HG03439 (cell line): ENCODE measurements at regions not wholly inside any gene's neighbourhood (a gene's known extent, or its start where the extent isn't known, plus 50 kb on each side); places are given as distances from the start of the nearest gene placed in this dataset.

ENCODE experiments used
- ATAC-seq: cut with Tn5 transposase; IDR thresholded peaks from one replicate; pipeline ENCODE4 v1.9.1; 2021; ENCODE audit warnings: mild to moderate bottlenecking, moderate library complexity; ENCODE audit not compliant: unreplicated experiment

DNA sequence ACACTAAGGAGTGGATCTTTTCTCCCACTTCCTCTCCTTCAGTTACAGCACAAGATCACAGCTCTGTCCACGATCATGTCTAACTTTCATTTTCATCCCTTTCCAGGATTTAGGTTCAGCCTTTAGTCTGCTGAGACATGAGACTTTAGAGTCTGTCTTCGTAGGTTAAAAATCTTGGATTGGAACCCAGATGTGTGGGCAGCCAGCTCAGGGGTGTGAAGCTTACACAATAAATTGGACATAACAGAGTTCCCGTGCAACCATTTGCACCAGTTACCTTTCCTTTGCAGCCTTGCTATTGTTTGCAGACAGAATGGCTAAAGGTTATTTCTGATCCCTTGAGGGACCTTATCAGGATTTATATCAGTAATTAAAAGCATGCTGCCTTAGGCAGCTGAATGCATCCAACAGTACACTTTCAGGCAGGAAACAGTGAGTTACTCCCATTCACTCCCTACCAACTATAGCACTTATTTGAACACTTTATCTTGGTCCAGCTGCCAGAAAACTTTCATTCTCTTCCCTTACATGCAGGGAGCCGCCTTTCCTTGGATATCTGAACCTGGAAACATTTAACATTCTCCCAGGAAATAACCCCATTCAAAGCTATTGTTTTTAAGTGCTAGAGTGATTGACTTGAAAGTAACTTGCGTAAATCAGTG, 87.3 kb downstream of the TMEM100 start:
- ATAC-seq, result no peak

DNA sequence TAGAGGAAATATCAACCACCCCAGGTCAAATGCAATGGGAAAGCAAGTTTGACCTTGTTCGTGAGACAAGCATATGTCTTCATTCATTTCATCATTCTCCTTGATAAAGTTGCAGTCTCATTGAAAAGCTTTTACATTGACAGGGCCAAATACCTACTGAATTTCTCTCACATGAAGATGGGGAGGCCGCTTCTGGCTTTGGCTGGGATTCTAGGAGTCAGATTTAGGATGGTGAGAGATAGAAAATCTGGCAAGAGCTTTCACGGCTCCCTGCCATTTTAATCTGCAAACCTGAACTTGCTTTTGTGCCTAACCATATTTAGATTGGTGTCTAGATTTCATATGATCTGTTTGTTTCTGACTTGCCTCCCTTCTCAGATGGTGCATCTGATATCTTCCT, 88.0 kb downstream of the TMEM100 start:
- ATAC-seq, result no peak

DNA sequence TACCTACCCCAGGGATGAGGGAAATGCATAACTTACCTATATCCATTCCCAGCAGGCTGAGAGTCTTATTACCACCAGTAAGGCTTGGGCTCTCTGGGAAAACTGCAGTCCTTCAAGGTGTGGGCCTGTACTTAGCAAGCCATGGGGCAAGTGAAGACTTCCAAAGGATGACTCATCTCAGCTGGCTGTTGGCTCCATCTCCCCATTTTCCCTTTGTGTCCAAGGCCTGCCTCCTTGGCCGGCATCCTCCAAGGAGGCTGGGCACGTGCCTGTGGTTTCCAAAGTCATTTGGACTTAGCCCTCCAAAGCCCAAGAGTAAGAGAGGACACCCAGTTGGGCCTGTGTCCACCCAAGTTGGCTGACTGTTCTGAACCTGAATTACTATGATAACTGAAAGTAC, 89.8 kb downstream of the TMEM100 start:
- no peak for ATAC-seq

DNA sequence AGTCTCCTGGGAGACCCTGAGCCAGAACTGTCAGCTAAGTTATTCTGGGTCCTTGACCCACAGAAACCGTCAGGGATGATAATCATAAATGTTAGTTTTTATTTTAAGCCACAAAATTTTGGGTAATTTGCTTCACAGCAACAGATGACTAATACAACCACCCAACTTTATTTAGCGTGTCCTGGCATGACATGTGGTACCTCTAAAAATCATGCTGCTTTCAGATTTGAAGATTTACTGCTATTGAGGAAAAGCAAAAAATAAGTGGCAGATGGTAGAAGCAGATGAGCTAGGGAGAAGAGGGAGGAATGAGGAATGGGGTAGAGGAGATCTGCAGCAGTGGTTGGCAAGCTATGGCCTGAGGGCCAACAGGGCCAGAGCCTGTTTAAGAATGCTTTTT, 90.4 kb downstream of the TMEM100 start:
- ATAC-seq, result no peak

DNA sequence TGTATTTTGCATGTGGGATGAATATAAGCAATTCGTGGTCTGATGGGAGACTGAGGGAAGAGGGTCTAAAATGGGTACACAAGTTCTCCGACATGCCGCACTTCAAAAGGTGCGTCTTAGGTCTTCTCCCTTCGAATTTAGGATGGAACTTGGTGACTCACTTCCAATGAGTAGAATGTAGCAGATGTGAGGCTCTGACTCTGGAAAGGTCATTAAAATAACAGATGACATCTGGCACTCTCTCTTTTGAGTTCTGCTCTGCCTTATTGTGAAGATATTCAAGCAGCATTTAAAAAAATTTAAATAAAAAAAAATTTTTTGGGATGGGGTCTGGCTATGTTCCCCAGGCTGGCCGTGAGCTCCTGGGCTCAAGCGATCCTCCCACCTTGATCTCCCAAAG, 92.7 kb downstream of the TMEM100 start:
- no peak for ATAC-seq

DNA sequence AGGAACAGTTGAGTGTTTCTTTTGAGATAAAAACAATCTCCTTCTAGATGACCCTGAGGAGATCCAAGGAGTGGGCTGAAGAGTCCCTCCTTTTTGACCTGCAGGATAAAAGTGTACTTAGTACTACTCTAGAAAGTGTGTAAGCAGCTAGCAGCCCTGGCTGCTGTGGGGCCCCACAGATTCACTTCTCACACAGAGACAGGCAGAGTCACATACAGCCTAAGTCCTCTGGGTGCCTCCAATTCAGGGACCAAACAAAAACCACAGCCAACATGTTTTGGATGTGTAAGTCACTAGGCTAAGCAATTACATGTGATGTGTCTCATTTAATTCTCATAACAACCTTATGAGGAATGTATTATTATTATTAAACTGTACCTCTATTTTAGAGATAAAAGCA, 97.1 kb downstream of the TMEM100 start:
- ATAC-seq, result peak; percentile 75

DNA sequence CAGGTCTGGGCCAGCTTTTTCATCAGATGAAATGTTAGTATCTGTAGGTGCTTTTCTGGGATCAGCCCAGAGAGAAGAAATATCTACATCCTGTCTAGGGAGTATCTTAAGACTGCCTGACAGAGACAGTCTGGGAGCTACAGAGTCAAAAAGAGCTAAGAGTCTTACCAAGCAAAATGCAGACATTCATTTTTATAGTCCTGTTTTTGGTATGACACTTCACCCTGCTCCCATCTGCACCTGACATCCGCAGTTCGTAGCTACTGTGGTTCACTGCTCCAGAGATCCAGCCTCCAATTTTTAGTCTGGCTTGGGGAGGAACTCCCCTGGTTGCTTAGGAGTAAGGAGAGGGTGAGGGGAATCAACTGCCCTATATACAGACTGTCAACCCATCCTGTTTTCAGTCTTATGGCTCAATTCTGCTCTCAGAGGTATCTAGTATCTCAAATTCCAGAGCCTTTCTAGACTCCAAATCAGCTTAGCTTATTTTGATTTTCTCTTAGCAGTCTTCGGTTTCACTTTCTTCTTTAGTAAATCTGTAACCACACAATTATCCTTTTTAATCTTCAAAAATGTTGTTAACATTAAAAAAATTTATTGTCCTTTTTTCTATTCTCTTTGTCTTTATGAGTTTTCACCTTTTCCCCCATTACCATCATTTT, 97.8 kb downstream of the TMEM100 start:
- ATAC-seq, result peak; percentile 62

DNA sequence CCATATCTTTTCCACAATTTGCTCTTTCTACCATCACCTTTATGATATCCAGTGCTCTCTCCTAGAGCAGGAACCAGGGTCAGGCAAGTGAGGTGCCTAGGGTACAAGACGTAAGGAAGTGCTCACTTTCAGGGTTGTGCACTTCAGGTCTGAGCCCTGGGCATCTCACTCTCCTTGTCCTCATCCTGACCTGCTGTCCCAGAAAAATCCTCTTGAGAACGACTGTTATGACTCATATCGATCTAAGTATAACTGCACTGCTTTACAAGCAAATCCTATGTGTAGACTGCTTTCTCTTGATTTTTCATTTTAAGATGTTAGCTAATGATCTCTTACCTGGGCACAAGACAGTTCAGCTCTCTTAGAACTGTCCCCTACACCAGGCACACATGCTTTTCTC, 100.1 kb downstream of the TMEM100 start:
- no peak for ATAC-seq

DNA sequence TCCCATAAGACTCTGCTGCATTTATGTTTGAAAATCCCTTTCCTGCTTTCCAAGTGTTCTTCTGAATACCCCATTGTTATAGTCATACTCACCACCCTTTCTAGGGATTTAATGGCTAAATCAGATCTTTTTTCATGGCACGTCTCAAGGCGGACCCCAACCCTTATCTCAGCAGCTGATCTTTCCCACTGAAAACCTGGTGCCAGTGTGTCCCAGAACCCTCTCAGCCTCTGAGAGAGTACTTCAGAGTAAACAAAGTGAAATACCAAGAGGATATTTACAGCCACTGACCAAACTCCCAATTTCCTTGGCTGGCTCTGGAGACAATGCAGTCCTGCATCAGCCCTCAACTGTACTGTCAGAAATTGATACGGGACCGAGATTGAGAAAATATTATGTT, 101.7 kb downstream of the TMEM100 start:
- ATAC-seq, result no peak

DNA sequence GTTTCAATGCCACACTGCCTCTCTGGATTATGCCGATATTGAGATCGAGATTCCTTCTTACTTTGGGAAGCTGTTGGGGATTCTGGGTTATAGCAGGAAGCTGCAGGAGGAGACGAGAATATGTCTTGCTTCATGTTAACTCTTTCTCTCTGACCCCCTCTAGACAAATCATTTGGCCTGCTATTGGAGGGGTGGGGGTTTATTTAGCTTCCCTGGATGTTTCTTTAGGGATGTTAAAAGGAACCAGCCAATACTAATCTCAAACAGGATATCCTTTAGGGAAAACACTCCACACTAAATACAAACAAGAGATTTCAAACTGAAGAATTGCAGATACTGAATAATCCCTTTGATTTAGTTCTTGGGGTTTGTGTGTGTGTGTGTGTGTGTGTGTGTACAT, 102.6 kb downstream of the TMEM100 start:
- no peak for ATAC-seq

DNA sequence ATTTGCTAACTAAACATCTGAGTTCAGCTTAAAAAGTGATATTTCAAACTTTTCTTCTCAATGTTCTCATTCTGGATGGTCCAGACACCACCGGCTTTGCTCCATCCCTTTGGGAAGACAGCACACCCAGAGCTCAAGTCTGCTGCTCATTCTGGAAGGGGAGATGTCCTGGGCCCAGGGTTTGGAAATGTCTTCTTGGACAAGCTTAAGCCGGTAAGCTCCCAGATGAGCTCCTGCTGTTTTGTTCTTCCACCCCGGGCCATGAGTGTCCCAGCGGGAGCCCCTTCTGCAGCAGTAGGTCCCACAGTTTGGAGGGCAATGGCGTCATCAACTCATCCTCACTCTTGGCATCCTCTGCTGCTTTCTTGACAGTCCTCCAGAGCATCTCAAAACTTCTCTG, 105.2 kb downstream of the TMEM100 start:
- no peak for ATAC-seq

DNA sequence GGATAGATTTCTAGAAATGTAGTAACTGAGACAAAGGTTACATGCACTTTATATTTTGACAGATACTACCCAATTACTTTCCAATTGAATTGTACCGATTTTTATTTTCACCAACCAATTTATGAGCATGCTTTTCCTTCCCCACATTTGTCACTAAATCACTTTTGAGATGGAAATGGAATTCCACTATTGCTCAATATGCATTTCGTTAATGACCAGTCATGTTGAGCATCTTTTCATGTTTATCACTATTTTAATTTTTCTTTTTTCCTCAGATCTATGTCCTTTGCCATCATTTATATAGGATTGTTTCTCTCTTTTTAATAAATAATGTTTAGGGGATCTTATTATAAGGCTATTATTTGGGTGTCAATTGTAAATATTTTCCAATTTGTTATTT, 102.8 kb upstream of the SMIM36 start:
- no peak for ATAC-seq

DNA sequence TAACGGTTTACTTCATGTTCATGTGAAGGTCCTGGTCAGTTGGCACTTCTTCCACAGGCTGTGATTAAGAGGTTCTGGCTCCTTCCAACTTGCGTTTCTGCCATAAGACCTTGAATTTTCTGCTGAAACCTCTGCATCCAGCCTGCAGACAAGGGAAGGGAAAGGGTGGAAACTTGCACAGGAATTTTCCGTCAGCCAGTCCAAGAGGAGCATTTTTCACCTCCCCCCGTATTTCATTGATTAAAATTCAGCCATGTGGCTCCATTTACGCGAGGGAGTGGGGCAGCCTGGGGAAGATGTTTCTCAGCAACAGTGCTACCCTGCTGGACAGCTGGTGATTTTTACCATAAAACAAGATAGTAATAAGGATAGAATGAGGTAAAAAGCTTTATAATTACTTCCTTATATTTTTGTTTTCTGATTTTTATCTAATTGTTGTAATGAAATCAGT, 101.5 kb upstream of the SMIM36 start:
- ATAC-seq, result no peak

DNA sequence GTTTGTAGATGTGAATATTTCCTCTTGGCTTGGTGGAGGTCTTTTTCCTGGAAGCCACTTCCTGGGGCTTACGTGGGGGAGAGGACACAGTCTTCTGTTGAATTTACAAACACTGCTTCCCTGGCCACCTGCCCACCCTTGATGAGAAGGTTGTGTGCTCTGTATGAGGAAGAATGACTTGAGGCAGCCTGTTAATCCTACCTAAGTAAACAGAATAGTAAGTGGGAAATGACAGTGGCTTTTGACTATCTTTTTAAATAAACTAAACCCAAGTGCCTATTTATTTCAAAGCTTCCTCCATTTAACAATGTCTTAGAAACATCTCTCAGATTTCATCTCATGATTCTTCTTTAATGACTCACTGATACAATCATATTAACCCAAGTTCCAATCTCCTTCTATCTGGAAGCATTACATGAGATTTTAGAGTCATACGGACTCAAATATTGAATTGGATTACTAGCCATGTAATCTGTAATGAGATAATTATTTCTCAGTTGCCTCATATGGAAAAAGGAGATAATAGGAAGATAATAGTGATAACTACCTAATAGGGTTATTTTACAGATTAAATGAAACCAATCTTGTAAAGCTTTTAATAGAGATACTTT, 96.6 kb upstream of the SMIM36 start:
- no peak for ATAC-seq

DNA sequence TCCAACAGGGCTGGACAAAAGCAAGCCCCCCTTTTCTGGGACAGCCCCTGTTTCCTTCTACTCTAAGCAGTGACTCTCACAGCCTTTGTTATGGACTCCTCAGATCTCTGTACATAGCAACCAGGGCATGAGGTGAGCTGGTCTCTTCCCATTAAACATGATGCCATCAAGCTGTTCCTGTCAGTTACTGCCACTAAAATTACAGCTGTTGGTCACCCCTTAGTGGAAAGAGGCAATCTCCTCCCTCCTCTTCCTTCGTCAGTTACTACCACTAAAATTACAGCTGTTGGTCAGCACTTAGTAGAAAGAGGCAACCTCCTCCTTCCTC, 95.2 kb upstream of the SMIM36 start:
- no peak for ATAC-seq

DNA sequence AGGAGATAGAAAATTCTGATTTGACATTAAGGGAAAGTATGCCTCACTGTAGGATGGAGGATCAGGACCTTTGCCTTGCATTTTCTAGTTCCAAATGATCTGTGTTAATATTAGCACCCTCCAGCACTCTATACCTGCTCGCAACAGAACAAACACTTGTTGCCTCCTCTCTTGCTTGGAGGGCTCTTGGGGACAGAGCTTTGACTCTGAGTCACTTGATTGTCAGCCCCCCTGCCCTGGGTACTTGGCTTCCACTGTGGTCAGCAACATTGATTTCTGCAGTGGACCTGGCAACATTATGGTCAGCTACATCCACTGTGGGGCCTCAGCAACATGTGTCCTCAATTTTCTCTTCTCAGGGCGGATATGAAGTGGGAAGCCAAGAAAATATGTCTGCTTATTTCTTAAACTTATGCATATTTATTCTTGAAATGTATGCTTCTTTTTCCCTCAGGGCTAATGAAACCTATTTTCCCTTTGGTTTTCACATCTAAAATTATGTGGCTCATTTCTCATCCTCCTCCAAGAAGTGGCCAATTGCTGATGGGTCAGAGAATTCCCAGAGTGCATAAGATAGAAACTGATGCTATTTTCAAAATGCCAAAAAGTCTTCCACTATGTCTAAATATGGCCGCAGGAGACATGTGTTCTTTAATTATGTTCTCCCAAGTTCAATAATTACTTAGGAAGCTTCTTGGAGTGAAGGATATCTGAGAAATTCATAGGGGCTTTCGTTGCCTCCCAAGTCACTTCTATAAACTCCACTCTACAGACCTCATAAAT, 94.6 kb upstream of the SMIM36 start:
- ATAC-seq, result no peak

DNA sequence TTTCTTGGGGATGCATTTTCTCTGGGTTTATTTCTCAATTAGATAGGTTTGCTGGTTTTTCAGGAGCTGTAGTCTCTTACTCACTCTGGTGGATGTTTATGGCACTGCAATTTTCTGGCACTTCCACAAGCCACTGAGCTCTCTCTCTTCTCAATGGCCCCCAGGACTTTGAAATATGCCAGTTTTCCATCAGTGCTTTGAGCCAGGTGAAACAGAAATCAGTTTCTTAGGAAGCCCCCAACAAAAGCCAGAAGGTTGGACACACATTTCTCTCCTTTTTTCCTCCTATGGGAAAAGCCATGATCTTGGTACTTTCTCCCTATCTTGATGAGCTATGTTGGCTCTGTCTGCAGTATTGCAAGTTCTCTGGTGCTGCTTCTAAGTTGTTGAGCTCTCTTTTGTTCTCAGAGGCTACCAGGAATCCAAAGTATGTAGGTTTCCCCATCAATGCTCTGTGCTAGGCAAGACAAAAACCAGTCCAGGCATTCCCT, 90.7 kb upstream of the SMIM36 start:
- ATAC-seq, result no peak

DNA sequence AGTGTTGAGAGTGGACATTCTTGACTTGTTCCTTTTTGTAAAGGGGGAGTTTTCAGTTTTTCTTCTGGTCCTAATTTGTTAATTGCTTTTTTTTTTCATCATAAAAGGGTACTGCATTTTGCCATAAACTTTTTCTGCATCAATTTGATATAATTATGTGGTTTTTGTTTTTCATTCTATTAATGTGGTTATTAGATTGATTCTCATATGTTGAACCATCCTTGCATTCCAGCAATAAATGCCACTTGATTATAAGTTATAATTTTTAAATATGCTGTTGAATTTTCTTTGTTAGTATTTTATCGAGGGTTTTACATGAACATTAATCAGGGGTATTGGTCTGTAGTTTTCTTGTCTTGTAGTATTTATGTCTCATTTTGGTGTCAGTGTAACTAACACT, 87.2 kb upstream of the SMIM36 start:
- ATAC-seq, result no peak

DNA sequence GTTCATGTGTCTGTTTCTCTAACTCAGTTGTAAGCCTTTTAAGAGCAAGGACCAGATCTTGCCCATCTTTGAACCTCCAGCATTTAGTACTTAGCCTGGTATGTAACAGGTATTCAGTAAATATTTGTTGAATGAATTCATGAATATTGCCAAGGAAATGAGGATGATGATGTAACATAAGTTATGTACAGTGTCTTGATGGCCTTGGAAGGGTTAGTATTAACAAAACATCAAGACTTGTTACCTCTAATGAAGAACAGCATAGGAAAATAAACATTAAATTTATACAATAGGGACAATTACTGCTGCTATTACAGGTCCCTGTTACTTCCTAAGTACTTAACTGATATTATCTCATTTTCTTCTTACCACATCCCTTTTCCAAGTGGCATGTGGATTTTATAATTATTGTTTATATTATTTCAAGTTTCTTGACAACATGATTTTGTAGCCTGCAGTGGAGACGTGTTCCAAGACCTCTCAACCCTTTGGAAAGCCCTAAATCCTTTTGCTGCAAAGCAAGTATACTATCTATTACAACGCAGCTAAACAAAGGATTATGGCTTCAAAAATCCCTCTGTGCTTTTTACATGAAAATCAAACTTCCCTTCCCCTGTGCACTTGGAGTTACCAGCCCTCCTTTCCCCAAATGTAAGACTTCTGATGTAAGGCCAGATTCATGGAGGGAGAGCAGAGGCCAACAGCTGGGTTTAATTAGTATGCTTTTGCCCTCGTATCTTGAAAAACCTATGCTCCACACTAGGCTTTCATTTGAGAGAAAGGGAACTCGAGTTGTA, 77.4 kb upstream of the SMIM36 start:
- no peak for ATAC-seq

DNA sequence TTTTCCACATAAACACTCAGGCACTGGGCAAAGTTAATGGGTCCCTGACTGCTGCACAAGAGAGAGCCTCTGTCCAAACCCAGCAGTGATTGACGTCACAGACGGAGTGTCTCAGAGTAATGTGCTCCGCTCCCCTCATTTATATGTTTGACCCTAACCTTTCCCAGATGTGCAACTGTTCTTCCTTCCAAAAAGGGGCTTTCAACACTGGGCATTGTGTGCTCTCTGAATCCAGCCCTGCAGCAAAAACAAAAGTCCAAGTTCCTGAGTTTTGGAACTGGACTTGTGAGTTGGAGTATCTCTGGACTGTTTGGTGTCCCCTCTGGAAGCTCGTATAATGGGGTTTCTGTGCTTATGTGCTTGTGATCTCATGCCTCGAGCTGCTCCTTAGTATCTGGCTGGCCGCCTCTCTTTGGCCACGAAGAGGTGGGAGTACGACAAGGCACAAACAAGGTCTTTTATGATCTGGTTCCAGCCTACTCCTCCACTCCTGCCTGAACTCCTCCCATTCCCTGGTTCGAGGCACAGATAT, 76.4 kb upstream of the SMIM36 start:
- ATAC-seq, result no peak

DNA sequence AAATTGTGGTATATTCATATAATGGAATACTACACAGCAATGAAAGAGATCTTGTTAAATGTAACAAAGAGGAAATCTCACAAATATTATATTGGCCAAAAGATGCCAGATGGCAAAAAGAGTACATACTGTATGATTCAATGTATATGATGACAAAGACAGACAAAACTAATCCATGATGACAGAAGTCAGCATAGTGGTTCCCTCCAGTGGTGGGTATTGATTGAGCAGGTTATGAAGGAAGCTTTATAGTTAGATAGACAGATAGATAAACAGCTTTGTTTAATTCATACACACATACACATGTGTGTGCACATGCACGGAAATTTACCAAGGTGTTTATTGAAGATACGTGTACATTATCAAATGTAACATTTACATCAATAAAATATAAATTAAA, 74.4 kb upstream of the SMIM36 start:
- ATAC-seq, result no peak
